ENCODE measurements at regions not wholly inside any gene's neighbourhood (a gene's known extent, or its start where the extent isn't known, plus 50 kb on each side); places are given as distances from the start of the nearest gene placed in this dataset.

- Histone ChIP-seq H3K4me2 (no peak overlapping the region), H4K20me1 (replicated peaks; ENCODE audit: insufficient read depth) (no peaks in the 10 kb centered on the region; the same call in 1 of the 2 replicates), H3K4me1 (ENCODE audit: insufficient read depth) (no peaks in the 10 kb centered on the region), H3K79me2 (replicated peaks; ENCODE audit: insufficient read depth) (no peaks in the 10 kb centered on the region), H3K36me3 (ENCODE audit: insufficient read depth) (no peaks in the 10 kb centered on the region), H3K27ac (ENCODE audit: low read depth) (no peak overlapping the region), H2AFZ (no peak overlapping the region), H3K27me3 (ENCODE audit: insufficient read depth) (no peaks in the 10 kb centered on the region), H3K9me2 (ENCODE audit: insufficient read depth) (no peaks in the 10 kb centered on the region), H3K4me3 (no peak overlapping the region), H3F3A (replicated peaks; ENCODE audit: low read depth) (no peaks in the 10 kb centered on the region)
- Mint-ChIP-seq H3K4me3 (no peak overlapping the region), H3K9me3 (peaks cover 3% of the 10 kb centered on the region; the same call in 1 of the 3 replicates), H3K27ac (no peak overlapping the region), H3K4me1 (no peaks in the 10 kb centered on the region), H3K36me3 (ENCODE audit: low read depth) (no peaks in the 10 kb centered on the region), H3K27me3 (ENCODE audit: insufficient read depth, low read depth, poor library complexity) (peaks cover 5% of the 10 kb centered on the region)
- DNase-seq (ENCODE audit: low spot score) = no peak
- TF ChIP-seq CREB1 (CRISPR knock-in tag; IDR thresholded peaks at IDR 0.05; ENCODE audit: low read depth) (no peak), ZNF331 (CRISPR knock-in tag; IDR thresholded peaks at IDR 0.05; ENCODE audit: low read depth) (no peak), ZNF462 (CRISPR knock-in tag; IDR thresholded peaks at IDR 0.05) (no peak), STAT1 (IDR thresholded peaks at IDR 0.05; ENCODE audit: unreplicated experiment) (no peak), EZH2 (IDR thresholded peaks at IDR 0.05; ENCODE audit: low read depth, unreplicated experiment) (no peak), POLR2AphosphoS5 (IDR thresholded peaks at IDR 0.05; ENCODE audit: low read depth) (no peak), CTCF (conservative IDR thresholded peaks at IDR 0.05; ENCODE audit: low read depth in 2 of 2) (no peak), NANOG (IDR thresholded peaks at IDR 0.05; ENCODE audit: borderline replicate concordance) (no peak), ETS1 (IDR thresholded peaks at IDR 0.05) (no peak), REST (IDR thresholded peaks at IDR 0.05; ENCODE audit: unreplicated experiment) (no peak), ZNF114 (CRISPR knock-in tag; IDR thresholded peaks at IDR 0.05) (no peak), EZH2phosphoT487 (IDR thresholded peaks at IDR 0.05; ENCODE audit: unreplicated experiment) (no peak)
- ATAC-seq = no peak
Observed at GRCh38 chr6:4693173-4693970, 82.8 kb upstream of the CDYL start.

Data from GM23338 (cell line).